Nephron (organoid): ENCODE measurements at regions not wholly inside any gene's neighbourhood (a gene's known extent, or its start where the extent isn't known, plus 50 kb on each side); places are given as distances from the start of the nearest gene placed in this dataset.

ENCODE experiments used
- H3K27ac Mint-ChIP-seq, 3 experiments: 2 replicates each; pipeline ENCODE4 v1.8.0; 2020; ENCODE audit warnings: mixed read lengths in 3 of 3, mild to moderate bottlenecking in 2 of 3, moderate library complexity in 1 of 3
- H3K27me3 Mint-ChIP-seq: 2 replicates; pipeline ENCODE4 v1.8.0; 2021; ENCODE audit warnings: low read depth, mild to moderate bottlenecking, moderate library complexity, mixed read lengths
- H3K36me3 Mint-ChIP-seq: 2 replicates; pipeline ENCODE4 v1.8.0; 2020; ENCODE audit warnings: low read depth, mixed read lengths
- H3K4me1 Mint-ChIP-seq: 2 replicates; pipeline ENCODE4 v1.8.0; 2020; ENCODE audit warnings: mixed read lengths
- H3K4me3 Mint-ChIP-seq, 3 experiments: 2 replicates each; pipeline ENCODE4 v1.8.0; 2020; ENCODE audit warnings: mild to moderate bottlenecking in 3 of 3, mixed read lengths in 3 of 3, moderate library complexity in 2 of 3
- H3K9me3 Mint-ChIP-seq: 2 replicates; pipeline ENCODE4 v1.8.0; 2020; ENCODE audit warnings: mixed read lengths
- TF ChIP-seq, protein P1 (sequence below), 3 experiments: fragments of 200-600 bp; sonication (generic); IDR thresholded peaks; one replicate each; pipeline ENCODE4 v1.5.0; 2021; ENCODE audit warnings: antibody characterized with exemption in 3 of 3; ENCODE audit not compliant: unreplicated experiment in 3 of 3

DNA sequence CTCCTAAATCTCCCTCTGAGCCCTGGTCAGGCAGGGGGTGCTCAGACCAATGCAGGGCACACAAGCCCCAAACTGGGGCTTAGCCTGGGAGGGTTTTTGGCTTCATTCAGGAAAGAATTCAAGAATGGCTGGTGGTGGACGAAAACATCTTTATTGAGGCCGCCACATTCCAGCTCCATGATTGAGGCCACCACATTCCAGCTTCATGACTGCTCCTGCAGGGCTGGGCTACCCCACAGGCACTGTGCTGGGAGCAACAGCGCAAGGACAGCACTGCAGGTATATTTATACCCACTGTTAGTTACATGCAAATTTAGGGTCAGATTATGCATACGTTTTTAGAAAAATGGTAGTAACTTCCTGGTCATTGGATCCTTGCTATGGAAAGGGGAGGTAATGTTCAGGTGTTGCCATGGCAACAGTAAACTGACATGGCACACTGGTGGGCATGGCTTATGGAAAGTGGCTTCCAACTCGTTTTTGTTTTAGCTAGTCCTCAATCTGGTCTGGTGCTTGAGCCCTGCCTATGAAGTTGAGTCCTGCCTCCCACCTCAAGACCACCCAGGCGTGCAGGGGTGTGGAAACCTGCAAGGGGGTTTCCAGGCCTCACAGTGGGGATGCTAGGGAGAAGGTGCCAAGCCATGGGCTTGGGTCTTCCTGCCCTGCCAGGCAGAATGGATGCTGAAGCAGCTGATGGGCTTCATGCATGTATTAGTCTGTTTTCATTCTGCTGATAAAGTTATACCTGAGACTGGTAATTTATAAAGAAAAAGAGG, 348.7 kb upstream of the AJAP1 start:
- H3K9me3 Mint-ChIP-seq, result peaks cover 7% of the 10 kb centered on the region
- no peaks in the 10 kb centered on the region for H3K4me1 Mint-ChIP-seq
- peaks cover 11% of the 10 kb centered on the region for H3K27me3 Mint-ChIP-seq
- H3K36me3 Mint-ChIP-seq, result no peaks in the 10 kb centered on the region
- H3K27ac Mint-ChIP-seq, result no peak overlapping the region
- TF ChIP-seq, protein P1, sequence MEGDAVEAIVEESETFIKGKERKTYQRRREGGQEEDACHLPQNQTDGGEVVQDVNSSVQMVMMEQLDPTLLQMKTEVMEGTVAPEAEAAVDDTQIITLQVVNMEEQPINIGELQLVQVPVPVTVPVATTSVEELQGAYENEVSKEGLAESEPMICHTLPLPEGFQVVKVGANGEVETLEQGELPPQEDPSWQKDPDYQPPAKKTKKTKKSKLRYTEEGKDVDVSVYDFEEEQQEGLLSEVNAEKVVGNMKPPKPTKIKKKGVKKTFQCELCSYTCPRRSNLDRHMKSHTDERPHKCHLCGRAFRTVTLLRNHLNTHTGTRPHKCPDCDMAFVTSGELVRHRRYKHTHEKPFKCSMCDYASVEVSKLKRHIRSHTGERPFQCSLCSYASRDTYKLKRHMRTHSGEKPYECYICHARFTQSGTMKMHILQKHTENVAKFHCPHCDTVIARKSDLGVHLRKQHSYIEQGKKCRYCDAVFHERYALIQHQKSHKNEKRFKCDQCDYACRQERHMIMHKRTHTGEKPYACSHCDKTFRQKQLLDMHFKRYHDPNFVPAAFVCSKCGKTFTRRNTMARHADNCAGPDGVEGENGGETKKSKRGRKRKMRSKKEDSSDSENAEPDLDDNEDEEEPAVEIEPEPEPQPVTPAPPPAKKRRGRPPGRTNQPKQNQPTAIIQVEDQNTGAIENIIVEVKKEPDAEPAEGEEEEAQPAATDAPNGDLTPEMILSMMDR (IDR thresholded peaks at IDR 0.05; ENCODE audit: unreplicated experiment in 3 of 3), result no peak
- no peak overlapping the region for H3K4me3 Mint-ChIP-seq

DNA sequence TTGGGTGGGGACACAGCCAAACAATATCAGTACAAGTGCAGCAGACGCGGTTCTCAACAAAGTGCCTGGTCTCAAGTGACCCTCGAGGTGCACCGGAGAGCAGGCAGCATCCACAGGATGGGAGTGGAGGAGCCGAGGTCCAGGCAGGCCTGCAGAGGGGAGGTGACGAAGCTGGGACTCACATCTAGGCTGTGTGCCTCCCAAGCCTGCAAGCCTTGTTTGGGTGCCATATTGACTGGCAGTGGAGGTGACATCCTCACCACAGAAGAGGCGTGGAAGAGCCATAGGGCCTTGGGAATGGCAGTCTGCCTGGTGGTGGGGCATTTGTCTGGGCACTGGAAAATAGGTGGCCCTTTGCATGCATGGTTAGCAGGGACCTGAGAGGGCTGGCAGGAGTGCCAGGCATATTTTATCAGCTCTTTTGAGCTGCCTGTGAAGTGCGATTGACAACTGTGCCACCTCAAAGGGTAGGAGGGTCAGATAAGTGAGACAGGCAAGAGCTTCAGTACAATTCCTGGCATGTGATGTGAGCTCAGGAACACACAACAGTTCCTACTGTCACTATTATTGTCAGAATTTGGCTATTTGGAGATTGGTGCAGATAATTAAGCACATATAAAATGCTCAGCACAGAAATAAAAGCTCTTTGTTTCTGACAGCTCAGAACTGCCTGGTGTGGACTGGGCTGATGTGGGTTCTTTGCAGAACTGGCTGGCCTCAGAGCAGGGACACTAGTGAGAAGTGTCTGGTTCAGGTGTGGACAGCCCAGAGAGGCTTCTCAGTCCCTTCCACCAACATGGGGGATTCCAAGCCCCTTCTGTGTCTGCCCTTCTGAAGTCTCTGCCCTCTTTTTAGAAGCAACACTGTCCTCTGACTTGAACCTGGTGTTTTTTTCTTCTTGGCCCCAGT, 347.6 kb upstream of the AJAP1 start:
- Mint-ChIP-seq H3K36me3 (no peaks in the 10 kb centered on the region), H3K4me3 (no peak overlapping the region), H3K9me3 (peaks cover 7% of the 10 kb centered on the region), H3K27me3 (peaks cover 11% of the 10 kb centered on the region), H3K4me1 (no peaks in the 10 kb centered on the region), H3K27ac (no peak overlapping the region)
- TF ChIP-seq, protein P1 (IDR thresholded peaks at IDR 0.05; ENCODE audit: unreplicated experiment in 3 of 3), result no peak

DNA sequence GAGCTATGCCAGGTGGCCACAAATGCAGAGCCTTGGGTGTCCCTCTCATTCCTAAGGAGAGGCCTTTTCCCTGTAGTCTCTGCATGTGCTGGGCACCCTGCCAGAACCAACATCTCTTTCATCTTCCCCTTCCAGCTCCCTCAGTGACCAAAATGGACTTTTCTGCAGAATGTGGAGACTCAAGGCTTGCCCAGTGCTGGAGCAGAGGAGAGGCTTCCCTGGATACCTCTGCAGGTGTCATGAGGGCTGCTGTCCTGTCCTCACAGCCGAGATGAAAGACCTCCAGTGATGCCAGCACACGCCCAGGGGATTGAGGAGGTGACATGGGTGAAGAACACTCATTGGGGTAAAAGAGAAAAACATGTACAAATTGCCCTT, 347.0 kb upstream of the AJAP1 start:
- Mint-ChIP-seq H3K4me1 (no peaks in the 10 kb centered on the region), H3K27ac (no peak overlapping the region), H3K4me3 (no peak overlapping the region), H3K36me3 (no peaks in the 10 kb centered on the region), H3K27me3 (peaks cover 7% of the 10 kb centered on the region), H3K9me3 (peaks cover 7% of the 10 kb centered on the region)
- TF ChIP-seq, protein P1 (IDR thresholded peaks at IDR 0.05; ENCODE audit: unreplicated experiment in 3 of 3), result no peak

DNA sequence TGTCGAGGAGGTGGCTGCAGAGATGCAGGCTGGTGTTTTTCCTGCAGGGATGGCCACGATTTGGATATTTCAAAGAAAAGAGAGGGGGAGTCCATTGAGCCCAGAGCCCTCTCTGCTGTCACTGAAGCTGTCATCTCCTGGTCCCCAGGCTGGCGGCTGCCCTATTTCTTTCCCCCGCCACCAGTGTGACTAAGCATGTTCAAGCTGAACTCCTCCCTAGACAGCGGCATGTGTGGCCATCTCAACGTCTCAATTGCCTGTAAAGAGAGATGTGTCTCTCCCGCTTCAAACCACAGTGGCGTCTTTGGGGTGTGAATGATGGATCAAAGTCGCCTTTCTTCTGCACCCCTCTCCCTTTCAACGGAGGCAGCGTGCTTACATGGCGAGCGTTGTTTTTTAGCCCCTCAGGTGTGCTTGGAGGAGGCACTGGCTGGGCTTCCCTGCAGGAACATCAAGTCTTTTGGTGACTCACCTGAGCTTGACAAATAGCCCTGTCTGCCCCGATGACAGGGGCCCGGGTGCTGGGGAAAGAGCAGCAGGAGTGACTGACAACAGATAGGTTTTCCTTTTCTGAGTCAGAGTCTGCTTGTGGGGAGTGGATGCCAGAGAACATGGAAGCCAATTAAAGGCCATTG, 346.4 kb upstream of the AJAP1 start:
- Mint-ChIP-seq H3K9me3 (peaks cover 3% of the 10 kb centered on the region), H3K36me3 (no peaks in the 10 kb centered on the region), H3K4me3 (no peak overlapping the region), H3K27me3 (peaks cover 4% of the 10 kb centered on the region), H3K27ac (no peak overlapping the region), H3K4me1 (no peaks in the 10 kb centered on the region)
- TF ChIP-seq, protein P1 (IDR thresholded peaks at IDR 0.05; ENCODE audit: unreplicated experiment in 3 of 3), result no peak

DNA sequence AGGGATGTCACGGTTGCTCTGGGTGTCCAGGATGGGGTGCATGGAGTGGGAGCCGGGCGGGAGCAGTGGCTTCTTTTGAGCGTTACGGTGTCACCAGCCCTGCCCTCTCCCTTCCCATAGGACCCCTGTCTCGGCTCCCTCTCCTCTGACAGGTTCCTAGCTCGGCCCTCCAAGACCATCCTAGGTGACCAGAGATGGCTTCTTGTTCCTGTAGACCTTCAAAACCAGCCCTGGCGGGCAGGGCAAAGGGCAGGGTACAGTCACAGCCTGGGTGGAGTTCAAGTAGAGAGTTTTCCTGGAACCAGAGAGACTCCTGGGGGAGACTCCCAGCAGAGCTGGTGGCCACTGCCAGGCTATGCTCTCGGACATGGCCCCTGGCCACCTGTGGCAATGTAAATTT, 345.6 kb upstream of the AJAP1 start:
- no peaks in the 10 kb centered on the region for H3K36me3 Mint-ChIP-seq
- H3K4me3 Mint-ChIP-seq, result no peak overlapping the region
- H3K4me1 Mint-ChIP-seq, result no peaks in the 10 kb centered on the region
- peaks cover 10% of the 10 kb centered on the region for H3K9me3 Mint-ChIP-seq
- peaks cover 4% of the 10 kb centered on the region for H3K27me3 Mint-ChIP-seq
- TF ChIP-seq, protein P1 (IDR thresholded peaks at IDR 0.05; ENCODE audit: unreplicated experiment in 3 of 3), result no peak
- H3K27ac Mint-ChIP-seq, result no peak overlapping the region
